Tibial nerve (tissue), 4 donors: ENCODE measurements at regions not wholly inside any gene's neighbourhood (a gene's known extent, or its start where the extent isn't known, plus 50 kb on each side); places are given as distances from the start of the nearest gene placed in this dataset.
"Not testable (repeated sequence)": the region's sequence is repeated elsewhere in the genome, so short reads cannot be mapped to it uniquely, and the experiment has no call there.

Experiments used
- DNase-seq, 2 donors: peaks; one replicate each; pipeline ENCODE4 v3.0.0-alpha.2; 2019; ENCODE audit warnings: low spot score in 2 of 2
- H3K27ac ChIP-seq, 4 donors: fragments of 200-600 bp; sonication (generic) in 3 of 4; one replicate each; pipeline ENCODE4 v1.5.1; 2017 to 2019; ENCODE audit warnings: mild to moderate bottlenecking in 1 of 4
- H3K27me3 ChIP-seq, 2 donors: fragments of 200-600 bp; sonication (generic) in 1 of 2; one replicate each; pipeline versions ENCODE4 v1.5.1 to v1.6.0; 2017 to 2019
- H3K36me3 ChIP-seq, 3 donors: fragments of 200-600 bp; sonication (generic); one replicate each; pipeline ENCODE4 v1.5.1; 2018 to 2019
- H3K4me1 ChIP-seq, 4 donors: fragments of 200-600 bp; sonication (generic) in 3 of 4; one replicate each; pipeline ENCODE4 v1.5.1; 2017 to 2019
- H3K4me3 ChIP-seq, 4 donors: fragments of 200-600 bp; sonication (generic) in 3 of 4; one replicate each; pipeline ENCODE4 v1.5.1; 2017 to 2019; ENCODE audit warnings: mild to moderate bottlenecking in 1 of 4, moderate library complexity in 1 of 4
- H3K9me3 ChIP-seq, 4 donors: fragments of 200-600 bp; sonication (generic) in 3 of 4; one replicate each; pipeline ENCODE4 v1.5.1; 2017 to 2019
- EP300 ChIP-seq, 2 donors: sonication (generic); formaldehyde crosslinking; IDR thresholded peaks; one replicate each; pipeline ENCODE4 v1.6.1; 2017; ENCODE audit warnings: antibody characterized with exemption in 2 of 2, mild to moderate bottlenecking in 1 of 2
- POLR2A ChIP-seq, 2 donors: fragments of 450-650 bp; IDR thresholded peaks; one replicate each; pipeline ENCODE4 v1.6.1; 2017; ENCODE audit warnings: antibody characterized with exemption in 2 of 2, mild to moderate bottlenecking in 2 of 2, moderate library complexity in 2 of 2
- WGBS, 2 donors: methylation state at CpG; one replicate each; pipeline ENCODE4 v1.1.5; 2018; 5-methylcytosine and 5-hydroxymethylcytosine counted together
- TF ChIP-seq, protein P1 (sequence below), 5 experiments: fragments of 200-600 bp in 3 of 5; fragments of 450-650 bp in 2 of 5; sonication (generic) in 3 of 5; IDR thresholded peaks; one replicate each; pipeline ENCODE4 v1.5.1; 2016 to 2019; ENCODE audit warnings: antibody characterized with exemption in 5 of 5, mild to moderate bottlenecking in 3 of 5, moderate library complexity in 2 of 5

DNA sequence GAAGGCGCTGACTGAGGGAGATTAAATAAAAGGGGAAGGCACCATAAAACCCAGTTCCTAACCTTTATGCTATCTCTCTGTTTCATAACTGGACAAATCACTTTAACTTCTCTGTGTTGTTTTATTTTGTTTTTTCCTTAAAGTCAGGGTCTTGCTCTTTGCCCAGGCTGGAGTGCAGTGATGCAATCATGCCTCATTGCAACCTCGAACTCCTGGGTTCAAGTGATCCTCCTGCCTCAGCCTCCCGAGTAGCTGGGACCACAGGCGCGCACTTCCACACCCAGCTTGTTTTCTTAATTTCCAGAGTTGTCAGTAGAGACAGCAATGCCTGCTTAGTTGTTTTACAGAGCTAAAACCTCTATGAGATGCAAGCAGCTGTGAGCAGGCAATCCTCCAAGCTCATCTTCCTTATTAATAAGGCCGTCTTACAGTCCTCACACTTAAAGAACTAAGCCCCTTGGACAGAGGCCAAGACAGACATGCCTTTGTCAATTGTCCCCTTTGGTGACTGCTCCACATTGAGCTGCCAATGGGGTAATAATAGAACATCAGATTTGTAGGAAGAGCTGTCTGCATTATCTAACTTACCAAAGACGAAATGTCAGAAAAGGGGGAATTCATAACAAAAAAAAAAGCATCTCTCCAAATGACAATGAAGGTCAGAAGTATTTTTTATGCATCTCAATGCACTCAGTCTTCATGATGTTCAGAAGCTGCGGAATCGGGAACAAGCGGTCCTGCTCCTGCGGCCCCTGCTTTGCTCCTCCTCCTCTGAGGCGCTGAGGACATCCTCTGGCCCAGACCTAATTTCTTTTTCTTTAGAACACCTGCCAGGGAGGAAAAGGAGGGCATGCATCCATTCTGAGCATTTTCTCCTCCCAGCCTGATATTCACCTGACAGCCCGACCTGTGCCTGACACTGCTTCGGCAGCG, 62.7 kb upstream of the RNF32 start:
- Histone ChIP-seq H3K4me1 (no peaks in the 10 kb centered on the region), H3K4me3 (no peak overlapping the region), H3K36me3 (peaks cover 0 to 10% (median 0%) of the 10 kb centered on the region in 3 donors), H3K27ac (no peak overlapping the region), H3K9me3 (peaks cover 0 to 12% (median 2%) of the 10 kb centered on the region in 4 donors), H3K27me3 (no peaks in the 10 kb centered on the region)
- no peak for TF ChIP-seq EP300 (IDR thresholded peaks at IDR 0.05)
- DNase-seq = no peak
- WGBS, 2 donors = 68 to 69% methylated on average over 15 of the region's 15 CpGs

DNA sequence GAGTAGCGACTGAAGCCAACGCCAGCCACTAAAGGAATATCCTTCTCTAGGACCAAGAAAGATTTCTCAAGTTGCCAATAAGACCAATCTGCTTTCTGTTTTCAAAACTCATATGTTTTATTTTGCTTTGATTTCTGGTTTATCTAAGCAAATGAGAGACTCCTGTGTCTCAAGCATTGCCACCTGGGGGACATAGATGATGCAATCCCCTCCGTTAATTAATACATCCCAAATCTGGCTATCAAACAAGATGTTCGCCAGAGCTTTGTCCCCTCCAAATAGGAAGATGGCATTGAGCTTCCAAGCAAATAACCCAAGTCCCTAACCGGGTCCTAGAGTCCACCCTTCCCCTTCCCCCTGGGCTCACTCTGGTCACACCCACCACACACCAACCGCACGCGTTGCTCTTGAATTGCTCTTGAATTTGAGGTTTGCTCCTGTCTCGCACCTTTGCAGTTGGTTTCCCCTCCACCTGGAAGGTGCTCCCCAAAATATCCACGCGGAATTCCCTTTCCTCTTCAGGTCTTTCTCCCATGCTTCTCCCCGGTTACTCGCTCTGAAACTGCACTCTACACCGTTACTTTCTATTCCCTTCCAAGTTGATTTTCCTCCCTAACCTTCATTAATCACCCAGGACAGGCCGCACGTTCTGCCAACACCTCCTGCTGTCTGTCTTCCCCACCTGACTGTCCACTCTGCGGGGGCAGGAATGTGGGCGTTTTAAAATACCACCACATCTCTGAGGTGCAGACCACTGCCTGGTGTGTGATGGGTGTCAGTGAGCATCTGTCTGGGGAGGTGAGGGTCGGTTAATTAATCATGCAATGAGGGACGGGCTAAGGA, 64.1 kb upstream of the RNF32 start:
- no peaks in the 10 kb centered on the region for H3K27me3 ChIP-seq
- 75 to 79% methylated on average over 20 of the region's 20 CpGs for WGBS, 2 donors
- no peaks in the 10 kb centered on the region for H3K4me1 ChIP-seq
- no peak overlapping the region for H3K4me3 ChIP-seq
- TF ChIP-seq POLR2A (IDR thresholded peaks at IDR 0.05) (no peak), EP300 (IDR thresholded peaks at IDR 0.05) (no peak)
- TF ChIP-seq, protein P1, sequence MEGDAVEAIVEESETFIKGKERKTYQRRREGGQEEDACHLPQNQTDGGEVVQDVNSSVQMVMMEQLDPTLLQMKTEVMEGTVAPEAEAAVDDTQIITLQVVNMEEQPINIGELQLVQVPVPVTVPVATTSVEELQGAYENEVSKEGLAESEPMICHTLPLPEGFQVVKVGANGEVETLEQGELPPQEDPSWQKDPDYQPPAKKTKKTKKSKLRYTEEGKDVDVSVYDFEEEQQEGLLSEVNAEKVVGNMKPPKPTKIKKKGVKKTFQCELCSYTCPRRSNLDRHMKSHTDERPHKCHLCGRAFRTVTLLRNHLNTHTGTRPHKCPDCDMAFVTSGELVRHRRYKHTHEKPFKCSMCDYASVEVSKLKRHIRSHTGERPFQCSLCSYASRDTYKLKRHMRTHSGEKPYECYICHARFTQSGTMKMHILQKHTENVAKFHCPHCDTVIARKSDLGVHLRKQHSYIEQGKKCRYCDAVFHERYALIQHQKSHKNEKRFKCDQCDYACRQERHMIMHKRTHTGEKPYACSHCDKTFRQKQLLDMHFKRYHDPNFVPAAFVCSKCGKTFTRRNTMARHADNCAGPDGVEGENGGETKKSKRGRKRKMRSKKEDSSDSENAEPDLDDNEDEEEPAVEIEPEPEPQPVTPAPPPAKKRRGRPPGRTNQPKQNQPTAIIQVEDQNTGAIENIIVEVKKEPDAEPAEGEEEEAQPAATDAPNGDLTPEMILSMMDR (IDR thresholded peaks at IDR 0.05) = no peak
- H3K9me3 ChIP-seq = peaks cover 0 to 12% (median 2%) of the 10 kb centered on the region in 4 donors
- DNase-seq = no peak
- H3K27ac ChIP-seq = no peak overlapping the region
- peaks cover 0 to 6% (median 0%) of the 10 kb centered on the region in 3 donors for H3K36me3 ChIP-seq

DNA sequence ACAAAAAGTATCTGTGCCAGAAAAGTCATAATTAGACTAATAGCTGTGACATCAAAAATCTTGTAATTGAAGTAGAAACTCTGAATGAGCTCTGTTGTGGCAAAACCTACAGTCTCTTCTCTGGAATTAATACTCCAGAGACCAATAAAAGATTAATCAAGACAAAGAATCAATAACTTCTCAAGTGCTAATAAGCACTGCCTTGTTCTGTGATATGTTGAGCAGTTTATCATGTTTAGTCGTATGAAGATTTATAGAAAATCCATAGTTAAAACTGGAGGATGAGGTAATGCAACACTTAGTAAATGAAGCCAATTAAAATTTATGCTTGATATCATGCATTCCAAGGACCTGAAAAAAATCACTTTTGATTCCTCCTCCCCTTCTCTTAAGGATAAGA, 72.3 kb upstream of the RNF32 start:
- Histone ChIP-seq H3K36me3 (no peaks in the 10 kb centered on the region), H3K9me3 (no peaks in the 10 kb centered on the region), H3K27ac (no peak overlapping the region), H3K4me3 (no peak overlapping the region), H3K27me3 (no peaks in the 10 kb centered on the region), H3K4me1 (no peaks in the 10 kb centered on the region)
- no peak for DNase-seq
- TF ChIP-seq, protein P1 (IDR thresholded peaks at IDR 0.05) = no peak
- no peak for TF ChIP-seq EP300 (IDR thresholded peaks at IDR 0.05)
- TF ChIP-seq POLR2A (IDR thresholded peaks at IDR 0.05) = no peak
- WGBS, 2 donors = 48 to 70% methylated on average over 1 of the region's 1 CpG

DNA sequence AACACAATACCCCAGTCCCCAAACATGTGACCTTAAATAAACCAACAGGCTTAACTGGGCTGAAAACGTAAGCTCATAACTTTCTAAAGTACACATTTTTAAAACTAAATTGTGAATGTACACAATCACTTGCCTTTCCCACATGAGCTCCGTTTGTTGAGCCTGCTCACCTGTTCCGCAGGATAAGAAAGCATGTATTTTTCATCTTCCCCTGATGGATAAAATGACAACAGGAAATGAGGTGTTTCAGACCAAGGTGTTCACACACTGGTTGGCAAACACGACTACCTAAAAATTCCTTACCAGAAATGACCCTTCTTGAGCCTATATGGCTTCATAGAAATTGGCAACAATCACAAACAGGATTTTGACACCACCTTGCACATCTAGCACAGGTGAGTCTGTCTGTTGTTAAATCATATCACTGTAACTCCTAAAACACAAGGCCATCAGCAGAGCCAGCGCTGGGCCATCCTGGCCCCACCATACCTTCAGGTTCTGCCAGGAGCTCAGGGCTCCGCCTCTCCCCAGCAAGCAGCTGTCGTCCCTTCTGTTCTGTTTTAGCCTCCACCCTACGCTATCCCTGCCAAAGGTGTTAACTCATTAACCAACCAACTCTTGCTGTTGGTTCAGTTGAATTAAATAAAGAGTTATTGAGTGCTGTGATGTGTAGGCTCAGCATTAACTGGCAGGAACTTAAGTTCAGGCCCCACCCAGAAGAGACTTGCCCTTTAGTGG, 73.6 kb upstream of the RNF32 start:
- H3K27me3 ChIP-seq = no peaks in the 10 kb centered on the region
- DNase-seq = no peak
- H3K4me1 ChIP-seq = no peaks in the 10 kb centered on the region
- no peaks in the 10 kb centered on the region for H3K9me3 ChIP-seq
- no peak overlapping the region for H3K27ac ChIP-seq
- TF ChIP-seq EP300 (IDR thresholded peaks at IDR 0.05) (no peak), POLR2A (IDR thresholded peaks at IDR 0.05) (no peak)
- TF ChIP-seq, protein P1 (IDR thresholded peaks at IDR 0.05) = no peak
- 69 to 70% methylated on average over 8 of the region's 8 CpGs for WGBS, 2 donors
- H3K36me3 ChIP-seq = no peaks in the 10 kb centered on the region
- H3K4me3 ChIP-seq = no peak overlapping the region

DNA sequence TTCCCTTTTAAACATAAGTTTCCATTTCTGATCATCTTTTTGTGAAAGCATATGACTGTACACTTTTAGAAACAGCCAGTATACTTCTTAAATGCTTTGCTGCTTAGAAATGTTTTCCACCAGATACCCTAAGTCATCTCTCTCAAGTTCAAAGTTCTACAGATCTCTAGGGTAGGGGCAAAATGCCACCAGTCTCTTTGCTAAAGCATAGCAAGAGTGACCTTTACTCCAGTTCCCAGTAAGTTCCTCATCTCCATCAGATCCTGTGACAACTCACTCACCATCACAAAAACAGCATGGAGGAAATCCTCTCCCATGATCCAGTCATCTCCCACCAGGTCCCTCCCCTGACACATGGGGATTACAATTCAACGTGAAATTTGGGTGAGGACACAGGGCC, 75.6 kb upstream of the RNF32 start:
- WGBS, 2 donors = 70 to 72% methylated on average over 1 of the region's 1 CpG
- not testable (repeated sequence) for H3K27me3 ChIP-seq, DNase-seq, H3K9me3 ChIP-seq, H3K27ac ChIP-seq, H3K4me1 ChIP-seq, H3K4me3 ChIP-seq, H3K36me3 ChIP-seq
